Dermis microvascular lymphatic vessel endothelial cell (primary cell): ENCODE measurements at regions not wholly inside any gene's neighbourhood (a gene's known extent, or its start where the extent isn't known, plus 50 kb on each side); places are given as distances from the start of the nearest gene placed in this dataset.

Source experiments
- DNase-seq, 2 donors: peaks; one replicate each; pipeline versions ENCODE4 v3.0.0 to v3.0.0-alpha.2; 2010; ENCODE audit warnings: low read depth in 2 of 2

GRCh38 chr4:32394255-32394654 is 1674.1 kb downstream of the PCDH7 start:
- DNase-seq, result no peak

DNA sequence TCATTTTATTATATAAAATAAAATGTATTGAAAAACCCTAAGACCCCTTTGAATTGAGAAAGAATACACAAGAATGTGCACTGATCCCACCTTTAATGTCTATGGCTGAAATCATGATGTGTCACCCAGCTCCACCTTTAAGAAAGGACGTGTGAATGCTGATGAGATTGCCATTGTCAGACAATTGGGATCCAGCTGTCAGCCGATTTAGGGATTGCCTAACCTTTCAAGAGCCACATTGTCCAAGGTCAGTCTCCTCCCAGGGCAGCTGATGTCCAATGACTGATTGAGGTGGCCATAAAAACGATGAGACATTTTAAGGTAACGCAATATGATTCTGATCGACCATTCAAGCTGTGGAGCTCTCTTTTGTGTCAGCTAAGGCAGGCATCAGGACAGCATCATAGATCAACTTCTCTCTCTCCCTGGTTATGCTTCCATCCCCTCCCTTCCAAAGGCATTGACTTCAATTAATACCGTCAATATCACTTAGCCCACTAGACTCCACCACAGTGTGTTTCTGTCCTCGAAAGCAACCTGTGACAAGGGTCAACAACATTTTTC is 1676.4 kb downstream of the PCDH7 start:
- DNase-seq, result no peak

DNA sequence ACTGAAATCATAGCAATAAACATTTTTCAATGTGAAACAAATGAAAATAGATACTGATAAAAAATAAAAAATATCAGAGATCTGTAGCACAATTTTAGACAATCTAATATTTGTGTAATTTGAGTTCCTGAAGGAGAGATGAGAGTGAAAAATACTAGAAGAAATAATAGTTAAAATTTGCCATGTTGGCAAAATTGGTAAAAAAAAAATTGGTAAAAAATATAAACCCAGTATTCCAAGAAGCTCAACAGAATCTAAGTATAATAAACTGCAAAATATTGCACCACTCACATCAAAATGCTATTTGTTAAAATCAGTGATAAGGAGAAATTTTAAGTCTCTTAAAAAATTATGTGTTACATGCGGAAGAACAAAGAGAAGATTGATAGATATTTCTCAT is 1680.7 kb downstream of the PCDH7 start:
- no peak for DNase-seq

- no peak for DNase-seq
Observed at GRCh38 chr4:32417113-32417704, 1697.0 kb downstream of the PCDH7 start.

- no peak for DNase-seq
Observed at GRCh38 chr4:32423267-32423666, 1703.1 kb downstream of the PCDH7 start.

DNA sequence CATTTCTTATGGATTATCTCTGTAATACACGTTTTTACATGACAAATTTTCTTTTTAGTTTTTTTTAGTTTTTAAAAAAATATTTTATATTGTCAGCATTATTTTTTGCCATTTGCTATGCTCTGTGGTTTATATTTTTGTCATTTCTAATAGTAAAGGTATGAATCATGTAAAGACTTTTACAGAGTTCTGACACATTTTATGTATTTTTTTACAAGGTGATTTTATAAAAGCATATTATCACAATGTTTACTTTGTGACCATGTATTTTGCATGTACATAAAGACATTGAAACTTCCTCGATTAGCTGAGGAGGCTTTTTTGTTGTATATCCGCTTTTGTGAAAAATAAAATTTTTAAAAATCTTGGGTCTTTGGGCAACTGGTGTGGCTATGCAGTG is 1705.1 kb downstream of the PCDH7 start:
- no peak for DNase-seq

DNA sequence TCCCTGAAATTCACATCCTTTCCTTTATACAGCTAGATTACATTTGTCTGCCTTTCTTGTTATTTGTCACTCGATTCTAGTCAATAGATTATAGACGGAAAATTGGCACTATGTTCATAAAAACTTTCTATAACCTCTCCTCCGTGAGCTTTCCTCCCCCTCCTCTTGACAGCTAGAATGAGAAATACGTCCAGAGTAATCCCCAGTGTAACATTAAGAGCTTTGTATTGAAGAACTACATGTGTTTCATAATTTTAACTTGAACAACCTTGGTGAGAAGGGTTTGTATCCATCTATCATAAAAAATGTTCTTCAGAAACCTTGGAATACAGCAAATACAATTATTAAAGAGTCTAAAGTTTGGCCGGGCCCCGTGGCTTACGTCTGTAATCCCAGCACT is 1707.4 kb downstream of the PCDH7 start:
- DNase-seq, result no peak

DNA sequence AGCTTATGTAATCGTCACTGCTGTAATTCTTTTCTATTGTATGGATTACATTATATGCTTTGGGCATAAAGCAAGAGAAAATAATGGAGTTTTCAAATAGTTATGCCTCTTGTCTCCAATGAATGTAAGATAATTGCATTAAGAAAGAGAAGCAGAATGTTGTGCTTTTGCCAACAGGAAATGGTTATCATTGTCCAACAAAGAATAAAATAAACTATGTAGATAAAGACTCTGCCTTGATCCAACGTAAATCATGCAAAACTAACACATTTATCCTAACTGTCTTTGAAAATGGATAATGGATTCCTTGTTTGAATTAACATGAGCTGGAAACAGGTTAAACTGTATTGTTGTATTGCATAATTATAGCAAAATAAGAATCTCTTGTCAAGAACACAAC is 1709.0 kb downstream of the PCDH7 start:
- no peak for DNase-seq

- no peak for DNase-seq
Observed at GRCh38 chr4:32435308-32435707, 1715.1 kb downstream of the PCDH7 start.

DNA sequence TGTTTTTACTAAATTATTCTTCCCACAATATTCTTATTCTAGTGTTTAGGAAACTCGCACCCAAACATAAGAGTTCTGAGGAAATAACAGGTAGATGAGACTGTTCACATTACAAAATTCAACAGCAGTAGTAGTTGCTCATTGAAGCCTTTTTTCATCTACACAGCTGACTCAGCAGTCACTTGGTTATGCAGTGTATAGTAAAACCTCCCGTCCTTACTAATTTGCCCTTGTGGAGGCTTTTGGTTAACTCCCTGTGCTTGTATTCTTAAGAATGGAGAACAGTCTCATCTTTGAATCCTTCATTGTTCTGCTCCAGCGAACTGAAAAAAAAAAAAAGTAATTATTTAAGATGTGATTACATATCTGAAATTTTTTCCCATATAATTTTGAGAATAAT is 1716.6 kb downstream of the PCDH7 start:
- no peak for DNase-seq

- DNase-seq, result no peak
Observed at GRCh38 chr4:32440391-32440790, 1720.2 kb downstream of the PCDH7 start.

DNA sequence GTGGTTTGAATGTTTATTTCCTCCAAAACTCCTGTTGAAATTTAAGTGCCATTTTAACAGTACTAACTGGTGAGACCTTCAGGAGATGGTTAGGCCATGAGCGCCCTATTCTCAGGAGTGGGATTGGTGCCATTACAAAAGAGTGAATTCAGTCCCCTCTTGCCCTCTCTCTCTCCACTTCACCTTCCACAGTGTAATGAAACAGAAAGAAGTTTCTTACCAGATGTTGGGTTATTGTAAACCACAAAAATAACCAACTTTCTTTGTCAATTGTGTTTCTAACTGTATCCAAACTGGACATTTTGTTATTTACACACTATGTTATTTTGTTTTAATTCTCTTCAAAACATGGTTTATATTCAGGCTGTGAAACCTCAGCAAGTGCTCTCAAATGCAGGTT is 1734.3 kb downstream of the PCDH7 start:
- DNase-seq, result no peak

DNA sequence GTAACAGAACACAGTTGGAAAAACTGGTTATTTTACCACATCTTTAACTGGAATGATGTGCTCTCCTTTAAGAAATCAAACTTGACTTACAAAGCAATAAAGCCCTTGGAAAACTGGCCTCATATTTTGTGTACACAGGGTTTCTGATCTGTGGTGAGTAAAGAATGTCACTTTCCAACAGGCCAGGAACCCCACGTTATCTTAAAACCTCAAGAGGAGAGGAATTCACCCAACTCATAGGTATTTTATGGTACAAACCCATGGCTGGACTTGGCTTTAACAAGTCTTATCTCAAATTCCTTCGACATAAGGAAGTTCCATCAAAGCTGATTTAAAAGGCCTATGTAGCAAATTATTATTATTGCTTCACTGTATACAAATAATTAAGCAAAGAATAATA is 1735.1 kb downstream of the PCDH7 start:
- no peak for DNase-seq

- DNase-seq, result no peak
Observed at GRCh38 chr4:32460972-32461371, 1740.8 kb downstream of the PCDH7 start.

- DNase-seq, result no peak
Observed at GRCh38 chr4:32462944-32463343, 1742.8 kb downstream of the PCDH7 start.

- DNase-seq, result no peak
Observed at GRCh38 chr4:32470087-32470585, 1750.0 kb downstream of the PCDH7 start.

GRCh38 chr4:32472918-32473317 is 1752.7 kb downstream of the PCDH7 start:
- no peak for DNase-seq

DNA sequence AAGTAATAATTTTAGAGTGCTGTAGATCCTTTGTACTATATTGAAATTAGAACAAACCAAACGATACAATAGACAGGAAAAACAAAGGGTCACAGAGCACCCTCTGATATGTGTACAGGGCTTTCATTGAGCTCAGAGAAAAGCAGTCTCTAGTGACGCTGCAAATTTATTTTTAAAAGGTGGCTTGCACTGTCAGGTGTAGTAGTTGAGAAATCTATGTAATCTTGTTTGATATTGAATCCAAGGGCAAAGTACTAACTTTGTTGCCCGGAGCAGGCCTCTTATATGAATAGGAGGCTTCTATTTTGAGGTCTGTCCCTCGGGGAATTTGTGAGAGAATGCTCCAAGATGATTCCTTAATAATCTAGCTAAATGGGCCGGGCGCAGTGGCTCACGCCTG is 1755.5 kb downstream of the PCDH7 start:
- no peak for DNase-seq

DNA sequence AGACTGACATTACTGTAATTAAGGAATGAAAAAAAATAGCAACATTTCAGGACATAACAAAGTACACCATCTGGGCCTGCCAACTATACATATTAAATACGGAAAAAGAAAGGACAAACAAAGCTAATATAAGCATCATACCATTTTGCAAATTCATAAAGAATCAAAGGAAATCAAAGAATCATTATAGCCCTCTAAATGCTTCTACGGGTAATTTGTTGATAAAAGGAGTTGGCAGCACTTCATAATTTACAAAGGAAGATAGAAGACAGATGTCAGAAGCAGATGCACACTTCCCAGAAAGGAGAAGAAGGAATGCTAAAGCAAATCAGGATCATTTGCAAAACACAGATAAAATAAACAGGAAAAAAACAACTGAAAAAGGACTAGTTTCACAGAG is 1757.3 kb downstream of the PCDH7 start:
- no peak for DNase-seq

GRCh38 chr4:32485956-32486355 is 1765.8 kb downstream of the PCDH7 start:
- DNase-seq, result no peak

- DNase-seq, result no peak
Observed at GRCh38 chr4:32488690-32489089, 1768.5 kb downstream of the PCDH7 start.

DNA sequence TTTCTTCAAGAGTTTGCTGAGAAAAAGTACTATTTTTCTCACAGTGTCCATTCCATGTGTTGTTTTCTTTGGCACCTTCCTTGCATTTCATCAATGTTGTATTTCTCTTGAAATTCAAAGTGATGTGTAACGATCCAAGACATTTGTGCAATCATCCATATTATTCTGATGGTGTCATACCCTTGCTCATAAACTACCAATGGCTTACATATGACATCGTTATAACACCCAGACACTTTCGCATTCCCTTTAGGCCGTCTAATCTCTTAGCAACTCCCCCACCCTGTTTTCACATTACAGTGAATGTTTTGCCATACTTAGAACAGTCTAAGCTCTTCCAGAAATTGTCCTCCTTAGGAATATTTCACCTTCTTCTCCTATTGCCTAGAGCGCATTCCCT is 1779.0 kb downstream of the PCDH7 start:
- no peak for DNase-seq

- no peak for DNase-seq
Observed at GRCh38 chr4:32503241-32503640, 1783.1 kb downstream of the PCDH7 start.

DNA sequence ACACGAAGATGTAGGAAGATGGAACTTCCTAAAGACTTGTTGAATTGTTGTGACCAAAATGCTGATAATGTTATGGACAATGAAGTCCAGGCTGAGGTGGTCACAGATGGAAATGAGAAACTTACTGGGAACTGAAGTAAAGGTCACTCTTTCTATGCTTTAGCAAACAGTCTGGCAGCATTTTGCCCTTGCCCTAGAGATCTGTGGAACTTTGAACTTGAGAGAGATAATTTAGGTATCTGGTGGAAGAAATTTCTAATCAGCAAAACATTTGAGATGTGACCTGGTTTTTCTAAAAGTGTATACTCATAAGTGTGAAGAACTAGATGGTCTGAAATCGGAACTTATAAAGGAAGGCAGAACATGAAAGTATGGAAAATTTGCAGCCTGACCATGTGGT is 1785.9 kb downstream of the PCDH7 start:
- no peak for DNase-seq
